Neural progenitor cell (in vitro differentiated cells): ENCODE measurements at regions not wholly inside any gene's neighbourhood (a gene's known extent, or its start where the extent isn't known, plus 50 kb on each side); places are given as distances from the start of the nearest gene placed in this dataset.

Experiments
- DNase-seq: peaks from one replicate; pipeline ENCODE4 v3.0.0-alpha.2; 2016; ENCODE audit warnings: low spot score
- H2AFZ ChIP-seq: fragments of 200-600 bp; sonication (generic); replicated peaks from 2 replicates; pipeline ENCODE4 v1.6.1; 2016; ENCODE audit warnings: antibody characterized with exemption
- H3F3A ChIP-seq: fragments of 200-600 bp; sonication (generic); 2 replicates; pipeline ENCODE4 v1.6.1; 2016; ENCODE audit warnings: antibody characterized with exemption, low read depth
- H3K27ac ChIP-seq: fragments of 200-600 bp; sonication (generic); 2 replicates; pipeline ENCODE4 v1.5.1; 2016; ENCODE audit warnings: mild to moderate bottlenecking
- H3K27me3 ChIP-seq: fragments of 200-600 bp; sonication (generic); 2 replicates; pipeline ENCODE4 v1.6.1; 2016; ENCODE audit warnings: mild to moderate bottlenecking, moderate library complexity
- H3K36me3 ChIP-seq: fragments of 200-600 bp; sonication (generic); 2 replicates; pipeline ENCODE4 v1.5.1; 2016
- H3K4me1 ChIP-seq: fragments of 200-600 bp; sonication (generic); 2 replicates; pipeline ENCODE4 v1.6.1; 2016; ENCODE audit warnings: mixed run types
- H3K4me2 ChIP-seq: fragments of 200-600 bp; sonication (generic); 2 replicates; pipeline ENCODE4 v1.6.1; 2016
- H3K4me3 ChIP-seq: fragments of 200-600 bp; sonication (generic); 2 replicates; pipeline ENCODE4 v1.5.1; 2016
- H3K79me2 ChIP-seq: fragments of 200-600 bp; sonication (generic); 2 replicates; pipeline ENCODE4 v1.6.1; 2016; ENCODE audit warnings: low read depth
- H3K9ac ChIP-seq: fragments of 200-600 bp; sonication (generic); 2 replicates; pipeline ENCODE4 v1.6.1; 2016
- H3K9me3 ChIP-seq: fragments of 200-600 bp; sonication (generic); 2 replicates; pipeline ENCODE4 v1.5.1; 2016; ENCODE audit warnings: low read depth
- H4K20me1 ChIP-seq: fragments of 200-600 bp; sonication (generic); 2 replicates; pipeline ENCODE4 v1.6.1; 2016; ENCODE audit warnings: low read depth
- H3K27ac Mint-ChIP-seq: 3 replicates; pipeline ENCODE4 v1.8.0; 2021; ENCODE audit warnings: mixed read lengths
- H3K27me3 Mint-ChIP-seq: 2 replicates; pipeline ENCODE4 v1.8.0; 2022; ENCODE audit warnings: low read depth, mild to moderate bottlenecking, inconsistent platforms, moderate library complexity, mixed read lengths; ENCODE audit not compliant: insufficient read depth
- H3K36me3 Mint-ChIP-seq: 3 replicates; pipeline ENCODE4 v1.8.0; 2021; ENCODE audit warnings: mixed read lengths
- H3K4me1 Mint-ChIP-seq: 3 replicates; pipeline ENCODE4 v1.8.0; 2021; ENCODE audit warnings: mixed read lengths
- H3K4me3 Mint-ChIP-seq: 3 replicates; pipeline ENCODE4 v1.8.0; 2021; ENCODE audit warnings: mild to moderate bottlenecking, moderate library complexity, mixed read lengths
- H3K9me3 Mint-ChIP-seq: 3 replicates; pipeline ENCODE4 v1.8.0; 2020; ENCODE audit warnings: mixed read lengths
- EZH2 ChIP-seq: fragments of 200-600 bp; sonication (generic); IDR thresholded peaks from 2 replicates; pipeline ENCODE4 v1.6.1; 2017; ENCODE audit warnings: antibody characterized with exemption, mild to moderate bottlenecking, moderate library complexity
- EZH2phosphoT487 ChIP-seq: fragments of 200-600 bp; sonication (generic); IDR thresholded peaks from 2 replicates; pipeline ENCODE4 v1.6.1; 2017; ENCODE audit warnings: antibody characterized with exemption
- TF ChIP-seq, protein P1 (sequence below): fragments of 200-600 bp; sonication (generic); IDR thresholded peaks from 2 replicates; pipeline ENCODE4 v1.5.1; 2017; ENCODE audit warnings: antibody characterized with exemption, mild to moderate bottlenecking

- H4K20me1 ChIP-seq = no peaks in the 10 kb centered on the region
- H3K9ac ChIP-seq = no peak overlapping the region
- no peaks in the 10 kb centered on the region for H3K36me3 Mint-ChIP-seq
- H3K9me3 ChIP-seq = no peaks in the 10 kb centered on the region
- H3K27ac Mint-ChIP-seq = no peak overlapping the region
- peaks cover 36% of the 10 kb centered on the region for H3K4me1 Mint-ChIP-seq
- H3K4me2 ChIP-seq = no peak overlapping the region
- peaks cover 8% of the 10 kb centered on the region for H3K27me3 Mint-ChIP-seq
- H3K27me3 ChIP-seq = no peaks in the 10 kb centered on the region
- H2AFZ ChIP-seq = no peak overlapping the region
- H3K4me1 ChIP-seq = peaks cover 10% of the 10 kb centered on the region
- no peak overlapping the region for H3K4me3 Mint-ChIP-seq
- peaks cover 2% of the 10 kb centered on the region for H3K9me3 Mint-ChIP-seq
- H3K79me2 ChIP-seq = no peaks in the 10 kb centered on the region
- H3K4me3 ChIP-seq = no peak overlapping the region
- no peaks in the 10 kb centered on the region for H3K36me3 ChIP-seq
- TF ChIP-seq, protein P1, sequence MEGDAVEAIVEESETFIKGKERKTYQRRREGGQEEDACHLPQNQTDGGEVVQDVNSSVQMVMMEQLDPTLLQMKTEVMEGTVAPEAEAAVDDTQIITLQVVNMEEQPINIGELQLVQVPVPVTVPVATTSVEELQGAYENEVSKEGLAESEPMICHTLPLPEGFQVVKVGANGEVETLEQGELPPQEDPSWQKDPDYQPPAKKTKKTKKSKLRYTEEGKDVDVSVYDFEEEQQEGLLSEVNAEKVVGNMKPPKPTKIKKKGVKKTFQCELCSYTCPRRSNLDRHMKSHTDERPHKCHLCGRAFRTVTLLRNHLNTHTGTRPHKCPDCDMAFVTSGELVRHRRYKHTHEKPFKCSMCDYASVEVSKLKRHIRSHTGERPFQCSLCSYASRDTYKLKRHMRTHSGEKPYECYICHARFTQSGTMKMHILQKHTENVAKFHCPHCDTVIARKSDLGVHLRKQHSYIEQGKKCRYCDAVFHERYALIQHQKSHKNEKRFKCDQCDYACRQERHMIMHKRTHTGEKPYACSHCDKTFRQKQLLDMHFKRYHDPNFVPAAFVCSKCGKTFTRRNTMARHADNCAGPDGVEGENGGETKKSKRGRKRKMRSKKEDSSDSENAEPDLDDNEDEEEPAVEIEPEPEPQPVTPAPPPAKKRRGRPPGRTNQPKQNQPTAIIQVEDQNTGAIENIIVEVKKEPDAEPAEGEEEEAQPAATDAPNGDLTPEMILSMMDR = no peak
- TF ChIP-seq EZH2phosphoT487 (no peak), EZH2 (no peak)
- no peaks in the 10 kb centered on the region for H3F3A ChIP-seq
- no peak for DNase-seq
- no peak overlapping the region for H3K27ac ChIP-seq
These were observed 119.2 kb downstream of the CDC7 start for GRCh38 chr1:91619881-91620280.

GRCh38 chr1:91621360-91621759 lies 120.7 kb downstream of the CDC7 start:
- H3K36me3 Mint-ChIP-seq = no peaks in the 10 kb centered on the region
- H3K4me2 ChIP-seq = no peak overlapping the region
- no peak overlapping the region for H3K4me3 ChIP-seq
- H3K4me1 ChIP-seq = peaks cover 22% of the 10 kb centered on the region
- no peak overlapping the region for H3K4me3 Mint-ChIP-seq
- H3K27me3 ChIP-seq = no peaks in the 10 kb centered on the region
- no peak for DNase-seq
- H3K27ac ChIP-seq = no peak overlapping the region
- no peak overlapping the region for H3K9ac ChIP-seq
- no peaks in the 10 kb centered on the region for H3K9me3 Mint-ChIP-seq
- no peak overlapping the region for H3K27ac Mint-ChIP-seq
- H3K27me3 Mint-ChIP-seq = peaks cover 5% of the 10 kb centered on the region
- H3K4me1 Mint-ChIP-seq = peaks cover 39% of the 10 kb centered on the region
- H3K9me3 ChIP-seq = no peaks in the 10 kb centered on the region
- no peak for TF ChIP-seq EZH2phosphoT487
- H4K20me1 ChIP-seq = no peaks in the 10 kb centered on the region
- no peaks in the 10 kb centered on the region for H3K36me3 ChIP-seq
- no peaks in the 10 kb centered on the region for H3K79me2 ChIP-seq
- no peak overlapping the region for H2AFZ ChIP-seq
- no peaks in the 10 kb centered on the region for H3F3A ChIP-seq

- peaks cover 37% of the 10 kb centered on the region for H3K4me1 Mint-ChIP-seq
- peaks cover 5% of the 10 kb centered on the region for H3K27me3 Mint-ChIP-seq
- H3K4me1 ChIP-seq = peaks cover 22% of the 10 kb centered on the region
- H3K4me3 ChIP-seq = no peak overlapping the region
- no peak overlapping the region for H2AFZ ChIP-seq
- H3K27ac Mint-ChIP-seq = no peak overlapping the region
- no peaks in the 10 kb centered on the region for H3F3A ChIP-seq
- H3K9ac ChIP-seq = no peak overlapping the region
- no peaks in the 10 kb centered on the region for H3K27me3 ChIP-seq
- TF ChIP-seq EZH2 (no peak), EZH2phosphoT487 (no peak)
- TF ChIP-seq, protein P1 = no peak
- H3K4me3 Mint-ChIP-seq = no peak overlapping the region
- no peaks in the 10 kb centered on the region for H4K20me1 ChIP-seq
- H3K9me3 ChIP-seq = no peaks in the 10 kb centered on the region
- H3K27ac ChIP-seq = no peak overlapping the region
- no peaks in the 10 kb centered on the region for H3K36me3 Mint-ChIP-seq
- DNase-seq = no peak
- H3K79me2 ChIP-seq = no peaks in the 10 kb centered on the region
- H3K4me2 ChIP-seq = no peak overlapping the region
- no peaks in the 10 kb centered on the region for H3K9me3 Mint-ChIP-seq
- H3K36me3 ChIP-seq = no peaks in the 10 kb centered on the region
These were observed 121.3 kb downstream of the CDC7 start for GRCh38 chr1:91621907-91622306.

GRCh38 chr1:91622616-91623015 lies 122.0 kb downstream of the CDC7 start:
- no peaks in the 10 kb centered on the region for H3K36me3 ChIP-seq
- H2AFZ ChIP-seq = no peak overlapping the region
- DNase-seq = no peak
- no peak overlapping the region for H3K4me3 Mint-ChIP-seq
- peaks cover 32% of the 10 kb centered on the region for H3K4me1 Mint-ChIP-seq
- no peak overlapping the region for H3K4me3 ChIP-seq
- peaks cover 4% of the 10 kb centered on the region for H3K9me3 Mint-ChIP-seq
- H3K79me2 ChIP-seq = no peaks in the 10 kb centered on the region
- H3K27me3 Mint-ChIP-seq = peaks cover 5% of the 10 kb centered on the region
- no peaks in the 10 kb centered on the region for H3K9me3 ChIP-seq
- no peak overlapping the region for H3K27ac ChIP-seq
- H3K9ac ChIP-seq = no peak overlapping the region
- TF ChIP-seq EZH2 (no peak), EZH2phosphoT487 (no peak)
- TF ChIP-seq, protein P1 = no peak
- H3K4me1 ChIP-seq = peaks cover 16% of the 10 kb centered on the region
- no peaks in the 10 kb centered on the region for H3F3A ChIP-seq
- no peaks in the 10 kb centered on the region for H3K27me3 ChIP-seq
- H3K36me3 Mint-ChIP-seq = no peaks in the 10 kb centered on the region
- no peak overlapping the region for H3K27ac Mint-ChIP-seq
- no peak overlapping the region for H3K4me2 ChIP-seq
- H4K20me1 ChIP-seq = no peaks in the 10 kb centered on the region
